Urinary bladder (tissue), 3 donors: ENCODE measurements at regions not wholly inside any gene's neighbourhood (a gene's known extent, or its start where the extent isn't known, plus 50 kb on each side); places are given as distances from the start of the nearest gene placed in this dataset.

Experiments used
- DNase-seq: peaks from one replicate; pipeline ENCODE4 v3.0.0-alpha.2; 2015; ENCODE audit errors: extremely low spot score
- H3K27ac ChIP-seq: one replicate; pipeline ENCODE4 v1.5.1; 2013; ENCODE audit warnings: low read depth, mild to moderate bottlenecking, moderate library complexity
- H3K36me3 ChIP-seq: one replicate; pipeline ENCODE4 v1.6.1; 2013; ENCODE audit warnings: mild to moderate bottlenecking, moderate library complexity; ENCODE audit not compliant: insufficient read depth
- H3K4me1 ChIP-seq: one replicate; pipeline ENCODE4 v1.6.1; 2013; ENCODE audit warnings: mild to moderate bottlenecking, moderate library complexity; ENCODE audit not compliant: insufficient read depth
- H3K4me3 ChIP-seq: one replicate; pipeline ENCODE4 v1.5.1; 2013; ENCODE audit warnings: low read depth, low read length
- WGBS: extraction: QIAGEN DNeasy Blood & Tissue Kit; methylation state at CpG from one replicate; pipeline ENCODE4 v1.1.7; 2013; 5-methylcytosine and 5-hydroxymethylcytosine counted together
- donor health status: healthy with polysubstance abuse.
- donor health status: healthy.

DNA sequence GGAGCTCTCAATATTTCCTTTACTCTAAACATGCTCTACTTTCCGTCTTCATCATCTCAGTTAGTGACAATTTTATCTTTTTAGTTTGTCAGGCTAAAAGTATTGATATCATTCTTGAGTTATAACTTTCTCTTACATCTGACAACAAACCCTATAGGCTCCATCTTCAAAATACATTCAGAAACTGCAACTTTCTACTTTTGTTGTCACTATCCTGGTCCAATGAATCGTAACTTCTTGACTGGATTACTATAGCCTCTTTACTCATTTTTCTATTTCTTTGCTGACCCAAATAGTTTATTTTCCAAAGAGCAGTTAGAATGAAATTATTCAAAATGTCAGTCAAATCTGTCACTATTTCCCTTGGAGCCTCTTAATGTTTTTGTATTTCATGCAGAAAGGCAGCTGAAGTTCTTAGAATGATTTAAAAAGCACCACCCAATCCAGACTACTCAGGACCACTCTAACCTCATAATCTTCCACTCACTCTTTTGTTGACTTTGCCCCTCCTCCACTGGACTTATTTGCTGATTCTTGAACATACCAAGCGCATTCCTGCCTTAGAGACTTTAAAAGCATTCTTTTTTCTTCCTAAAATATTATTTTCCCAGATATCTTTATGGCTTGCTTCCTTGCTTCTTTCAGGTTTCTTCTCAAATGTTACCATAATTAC is 119.9 kb upstream of the CBLB start:
- H3K4me3 ChIP-seq = no peak overlapping the region
- no peak for DNase-seq
- 91% methylated on average over 3 of the region's 3 CpGs for WGBS
- no peaks in the 10 kb centered on the region for H3K4me1 ChIP-seq
- H3K36me3 ChIP-seq = no peaks in the 10 kb centered on the region
- H3K27ac ChIP-seq = no peak overlapping the region

DNA sequence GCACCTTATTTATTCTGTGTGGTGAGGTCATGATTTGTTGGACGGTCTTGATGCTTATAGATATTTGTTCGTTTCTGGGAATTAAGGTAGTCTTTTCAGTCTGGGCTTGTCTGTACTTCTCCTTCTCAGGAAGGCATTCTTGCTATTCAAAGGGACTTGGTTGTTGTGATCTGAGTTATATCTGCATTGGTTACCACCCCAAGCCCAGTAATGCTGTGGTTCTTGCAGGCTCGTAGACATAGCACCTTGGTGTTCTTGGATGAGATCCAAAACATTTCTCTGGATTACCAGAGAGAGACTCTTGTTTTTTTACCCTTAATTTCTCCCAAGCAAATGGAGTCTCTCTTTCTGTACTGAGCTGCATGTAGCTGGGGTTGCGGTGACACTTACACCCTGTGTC is 128.0 kb upstream of the CBLB start:
- no peak overlapping the region for H3K27ac ChIP-seq

DNA sequence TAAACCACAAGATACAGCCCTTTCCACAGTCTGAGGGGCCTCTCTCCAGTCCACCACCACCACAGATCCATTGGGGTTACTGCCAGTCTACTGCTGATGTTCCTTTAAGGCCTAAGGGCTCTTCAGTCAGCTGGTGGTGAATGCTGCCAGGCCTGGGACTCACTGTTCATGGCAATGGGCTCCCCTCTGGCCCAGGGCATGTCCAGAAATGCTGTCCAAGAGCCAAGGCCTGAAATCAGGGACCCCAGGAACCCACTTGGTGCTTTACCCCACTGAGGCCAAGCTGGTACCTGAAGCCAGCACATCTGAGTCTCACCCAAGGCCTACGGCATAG is 128.6 kb upstream of the CBLB start:
- H3K4me3 ChIP-seq = no peak overlapping the region
- H3K27ac ChIP-seq = no peak overlapping the region
- no peaks in the 10 kb centered on the region for H3K4me1 ChIP-seq
- DNase-seq = no peak
- WGBS = 98% methylated on average over 1 of the region's 1 CpG
- no peaks in the 10 kb centered on the region for H3K36me3 ChIP-seq

More for the DNA sequence above, 128.0 kb upstream of the CBLB start:
- Histone ChIP-seq H3K4me1 (no peaks in the 10 kb centered on the region), H3K36me3 (no peaks in the 10 kb centered on the region), H3K4me3 (no peak overlapping the region)
- 84% methylated on average over 4 of the region's 4 CpGs for WGBS
- DNase-seq = no peak

DNA sequence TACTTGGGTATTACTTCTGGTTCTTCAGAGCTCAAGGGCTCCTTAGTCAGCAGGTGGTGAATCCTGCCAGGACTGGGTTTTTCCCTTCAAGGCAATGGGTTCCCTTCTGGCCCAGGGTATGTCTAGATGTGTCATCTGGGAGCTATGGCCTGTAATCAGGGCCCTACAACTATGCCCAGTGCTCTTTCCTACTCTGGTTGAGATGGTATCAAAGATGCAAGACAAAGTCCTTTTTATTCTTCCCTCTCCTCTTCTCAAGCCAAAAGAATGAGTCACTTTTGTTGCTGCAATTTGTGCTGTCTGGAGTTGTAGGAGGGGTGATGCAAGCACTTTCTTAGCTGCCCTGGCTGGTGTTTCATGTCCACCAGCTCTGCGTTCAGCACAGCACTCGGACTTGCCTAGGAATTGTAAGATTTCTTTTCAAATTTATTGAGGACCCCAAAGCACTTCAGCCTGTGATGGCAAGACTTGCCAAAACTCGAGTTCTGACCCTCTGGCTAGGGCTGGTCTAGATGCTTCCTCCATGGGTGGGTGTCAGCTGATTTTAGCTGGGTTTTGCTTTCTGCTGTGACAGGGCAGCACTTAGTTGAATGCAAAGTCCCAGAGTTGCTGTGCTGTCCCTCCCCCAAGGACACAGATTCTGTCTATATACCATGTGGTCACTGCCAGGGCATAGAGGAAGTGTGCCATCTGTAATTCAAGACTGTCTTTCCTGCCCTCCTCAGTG is 129.2 kb upstream of the CBLB start:
- no peak overlapping the region for H3K27ac ChIP-seq
- DNase-seq = no peak
- WGBS = 85% methylated on average over 3 of the region's 3 CpGs
- no peaks in the 10 kb centered on the region for H3K36me3 ChIP-seq
- H3K4me1 ChIP-seq = no peaks in the 10 kb centered on the region
- no peak overlapping the region for H3K4me3 ChIP-seq

DNA sequence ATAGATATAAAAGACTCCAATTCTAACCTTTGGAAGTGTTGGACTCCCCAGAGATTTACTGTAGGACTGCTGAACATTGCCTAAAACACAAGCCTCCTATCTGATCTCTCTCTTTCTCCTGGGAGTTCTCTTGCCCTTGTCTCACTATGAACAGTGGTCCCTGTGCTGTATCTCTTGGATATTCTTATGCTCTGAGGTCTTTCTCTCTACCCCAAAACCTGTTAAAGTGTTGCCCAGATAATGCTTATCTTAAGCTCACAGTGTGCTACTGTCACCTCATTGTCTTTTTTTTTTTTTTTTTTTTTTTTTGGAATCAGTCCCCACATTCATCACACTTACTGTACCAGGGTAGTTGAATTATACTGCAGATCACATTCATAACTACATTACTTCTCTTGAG is 131.0 kb upstream of the CBLB start:
- Histone ChIP-seq H3K4me1 (no peaks in the 10 kb centered on the region), H3K36me3 (no peaks in the 10 kb centered on the region), H3K27ac (no peak overlapping the region), H3K4me3 (no peak overlapping the region)
- DNase-seq = no peak

DNA sequence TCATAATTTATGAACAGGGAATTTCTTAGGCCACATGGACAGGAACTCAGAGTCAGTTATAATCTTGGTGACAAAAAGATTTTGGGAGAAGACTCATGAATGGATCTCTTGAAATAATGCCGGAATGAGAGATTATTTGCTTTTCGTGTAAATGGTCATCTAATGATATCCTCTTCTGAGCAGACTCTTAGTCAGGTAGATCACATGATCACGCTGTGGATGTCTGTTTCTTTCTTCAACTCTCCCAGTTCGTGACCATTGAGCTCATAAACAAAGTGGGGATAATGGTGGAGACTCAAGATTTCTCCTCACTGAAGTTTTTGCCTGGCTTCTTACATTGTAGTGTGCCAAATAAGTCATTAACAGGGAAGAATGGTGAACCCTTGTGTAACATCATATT is 133.1 kb upstream of the CBLB start:
- H3K4me1 ChIP-seq = no peaks in the 10 kb centered on the region
- DNase-seq = no peak
- H3K36me3 ChIP-seq = no peaks in the 10 kb centered on the region
- H3K27ac ChIP-seq = no peak overlapping the region
- 95% methylated on average over 4 of the region's 4 CpGs for WGBS
- H3K4me3 ChIP-seq = no peak overlapping the region

DNA sequence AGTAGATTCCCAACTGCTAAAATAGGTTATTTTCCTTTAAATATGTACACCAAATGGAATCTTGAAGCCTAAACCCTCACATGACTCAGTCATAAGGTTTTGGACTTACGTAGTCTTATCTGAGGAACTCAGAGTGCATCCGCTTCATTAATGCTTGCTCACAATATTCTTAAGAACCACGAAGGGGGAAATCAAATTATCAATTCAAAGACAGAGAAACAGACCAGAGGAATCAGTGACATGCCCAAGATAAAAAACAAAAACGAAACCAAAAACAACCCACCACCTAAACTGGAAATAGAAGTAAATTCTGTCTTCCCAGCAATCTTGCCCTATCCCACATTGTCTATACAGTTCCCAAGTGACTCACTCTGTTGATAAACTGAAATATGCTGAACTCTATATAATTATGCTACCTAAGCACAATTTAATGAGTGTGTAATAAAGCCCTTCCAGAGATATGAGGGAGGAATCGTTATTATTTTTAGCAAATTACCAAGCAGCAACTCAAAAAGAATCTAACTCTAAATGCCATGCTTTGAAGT is 135.4 kb upstream of the CBLB start:
- no peaks in the 10 kb centered on the region for H3K36me3 ChIP-seq
- H3K4me3 ChIP-seq = peak overlapping the region; percentile 31
- H3K4me1 ChIP-seq = no peaks in the 10 kb centered on the region
- 38% methylated on average over 5 of the region's 5 CpGs for WGBS
- no peak for DNase-seq
- H3K27ac ChIP-seq = no peak overlapping the region

DNA sequence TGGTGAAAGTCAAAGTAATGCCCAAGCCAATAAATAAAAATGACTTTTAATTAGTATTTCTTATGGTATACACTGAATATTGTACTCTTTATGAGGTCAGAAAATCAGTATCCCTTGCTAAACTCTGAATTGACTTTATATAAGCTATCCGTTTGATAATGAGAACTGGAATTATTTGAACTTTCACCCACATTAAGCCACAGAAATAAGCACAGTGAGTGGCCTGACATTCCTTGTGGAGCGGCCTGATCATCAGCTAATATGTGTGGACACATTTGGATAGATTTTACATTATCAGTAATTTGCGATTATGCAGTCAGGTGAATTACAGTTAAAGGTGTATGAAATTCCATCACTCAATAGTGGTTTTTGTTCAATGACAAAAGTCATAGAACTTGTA is 136.0 kb upstream of the CBLB start:
- no peak for DNase-seq
- Histone ChIP-seq H3K4me1 (no peaks in the 10 kb centered on the region), H3K36me3 (no peaks in the 10 kb centered on the region), H3K4me3 (no peak overlapping the region), H3K27ac (no peak overlapping the region)
- WGBS = 79% methylated on average over 3 of the region's 3 CpGs

DNA sequence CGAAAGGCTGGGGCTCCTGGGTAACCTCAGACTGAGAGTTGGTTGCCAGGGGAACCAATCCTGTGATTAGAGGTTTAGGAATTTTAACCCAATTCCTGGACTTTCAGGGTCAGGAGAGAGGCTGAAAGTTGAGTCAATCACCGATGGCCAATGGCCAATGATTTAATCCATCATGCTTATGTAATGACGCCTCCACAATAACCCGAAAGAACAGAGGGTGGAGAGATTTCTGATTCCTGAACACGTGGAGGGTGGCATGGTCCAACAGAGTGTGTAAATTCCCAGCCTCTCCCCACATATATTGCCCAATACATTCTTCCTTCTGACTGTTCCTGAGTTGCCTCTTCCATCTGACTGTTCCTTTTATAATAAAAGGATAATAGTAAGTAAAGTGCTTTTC is 137.2 kb upstream of the CBLB start:
- 85% methylated on average over 5 of the region's 5 CpGs for WGBS
- no peaks in the 10 kb centered on the region for H3K4me1 ChIP-seq
- no peak overlapping the region for H3K27ac ChIP-seq
- DNase-seq = no peak
- no peak overlapping the region for H3K4me3 ChIP-seq
- H3K36me3 ChIP-seq = no peaks in the 10 kb centered on the region

DNA sequence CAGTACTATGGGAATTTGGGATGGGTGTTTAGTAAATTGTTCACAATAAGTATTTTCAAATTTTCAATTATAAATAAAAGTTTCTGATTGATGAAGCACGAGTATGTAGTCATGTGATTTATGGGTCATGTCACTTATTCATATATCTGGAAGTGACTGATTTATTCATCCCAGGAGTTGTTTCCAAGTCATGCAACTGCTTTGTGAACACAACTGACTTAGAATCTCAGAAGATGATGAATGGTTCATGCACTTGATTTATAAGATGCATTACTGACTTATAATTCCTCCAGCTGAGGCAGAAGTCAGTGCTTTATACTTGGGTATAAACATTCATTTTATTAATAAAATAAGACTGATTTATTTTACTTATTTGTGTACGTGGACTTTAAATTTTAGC is 137.8 kb upstream of the CBLB start:
- 65% methylated on average over 2 of the region's 2 CpGs for WGBS
- Histone ChIP-seq H3K4me3 (no peak overlapping the region), H3K4me1 (no peaks in the 10 kb centered on the region), H3K36me3 (no peaks in the 10 kb centered on the region), H3K27ac (no peak overlapping the region)
- DNase-seq = no peak

DNA sequence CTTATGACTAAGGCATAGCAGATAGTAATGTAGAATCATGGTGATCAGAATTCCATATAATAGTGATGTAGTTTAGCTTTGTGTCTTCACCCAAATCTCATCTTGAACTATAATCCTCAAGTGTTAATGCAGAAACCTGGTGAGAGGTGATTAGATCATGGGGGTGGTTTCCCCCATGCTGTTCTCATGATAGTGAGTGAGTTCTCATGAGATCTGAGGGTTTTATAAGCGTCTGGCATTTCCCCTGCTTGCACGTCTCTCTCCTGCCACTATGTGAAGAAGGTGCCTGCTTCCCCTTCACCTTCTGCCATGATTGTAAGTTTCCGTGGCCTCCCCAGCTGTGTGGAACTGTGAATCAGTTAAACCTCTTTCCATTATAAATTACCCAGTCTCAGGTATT is 138.7 kb upstream of the CBLB start:
- Histone ChIP-seq H3K27ac (no peak overlapping the region), H3K4me1 (no peaks in the 10 kb centered on the region), H3K4me3 (no peak overlapping the region), H3K36me3 (peaks cover 2% of the 10 kb centered on the region)
- no peak for DNase-seq
- WGBS = 96% methylated on average over 3 of the region's 3 CpGs

DNA sequence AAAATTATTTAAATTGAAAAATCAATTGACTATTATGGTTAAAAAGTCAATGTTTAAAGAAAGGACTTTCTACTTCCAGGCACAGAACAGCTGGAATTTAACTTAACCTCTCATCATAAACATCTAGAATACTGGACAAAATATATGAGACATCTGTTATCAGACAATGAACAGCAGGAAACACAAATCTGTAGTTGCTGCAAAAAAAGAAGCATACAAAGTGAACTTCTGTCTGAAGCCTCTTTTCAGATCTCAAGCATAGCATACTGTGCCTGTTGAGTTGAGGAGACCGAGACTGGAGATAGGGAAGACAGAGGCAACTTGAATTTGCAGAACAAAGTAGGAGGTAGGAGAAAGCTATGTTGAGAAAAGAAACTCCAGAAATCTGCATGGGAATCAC is 140.0 kb upstream of the CBLB start:
- Histone ChIP-seq H3K4me3 (no peak overlapping the region), H3K4me1 (no peaks in the 10 kb centered on the region), H3K36me3 (peaks cover 2% of the 10 kb centered on the region), H3K27ac (no peak overlapping the region)
- DNase-seq = no peak
- 49% methylated on average over 1 of the region's 1 CpG for WGBS

DNA sequence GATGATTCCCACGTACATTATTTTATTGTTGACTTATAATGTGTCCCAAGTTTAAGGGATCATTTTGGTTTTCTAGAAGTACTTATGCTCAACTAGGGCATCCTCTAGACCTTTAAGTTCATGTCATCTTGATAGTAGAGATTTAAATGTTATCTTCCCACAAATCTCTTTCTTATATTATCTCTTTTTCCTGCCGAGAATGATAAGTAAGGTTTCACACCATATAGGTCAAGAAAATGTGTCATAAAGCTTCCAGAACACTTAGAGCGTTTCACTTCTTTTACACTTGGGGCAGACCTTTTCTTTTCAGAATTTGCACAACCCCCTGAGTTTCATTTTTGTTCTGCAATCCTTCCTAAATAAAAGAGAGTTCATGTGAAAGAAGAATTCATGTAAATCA is 142.0 kb upstream of the CBLB start:
- no peak for DNase-seq
- Histone ChIP-seq H3K4me3 (no peak overlapping the region), H3K27ac (no peak overlapping the region), H3K36me3 (peaks cover 2% of the 10 kb centered on the region), H3K4me1 (no peaks in the 10 kb centered on the region)
- 79% methylated on average over 3 of the region's 3 CpGs for WGBS

DNA sequence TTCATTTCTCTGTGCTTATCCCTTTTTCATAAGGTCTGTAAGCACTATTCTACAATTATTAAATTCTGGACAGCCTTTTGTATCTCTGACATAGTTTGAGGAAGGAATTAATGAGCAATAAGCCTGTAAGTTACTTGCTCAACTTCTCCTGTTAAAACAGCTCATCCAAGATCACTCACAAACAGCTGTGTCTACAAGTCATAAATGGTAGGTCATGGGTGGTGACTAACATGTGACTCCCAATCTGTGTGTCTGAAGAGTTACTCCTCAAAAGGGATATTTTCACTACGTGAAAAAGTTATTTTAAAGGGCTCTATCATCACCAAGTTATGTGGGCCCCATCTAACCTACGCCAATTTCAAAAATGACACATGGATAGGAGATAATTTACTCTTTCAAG is 145.2 kb upstream of the CBLB start:
- Histone ChIP-seq H3K36me3 (peaks cover 2% of the 10 kb centered on the region), H3K4me3 (no peak overlapping the region), H3K4me1 (no peaks in the 10 kb centered on the region), H3K27ac (no peak overlapping the region)
- no peak for DNase-seq
- 80% methylated on average over 2 of the region's 2 CpGs for WGBS
